ENCODE measurements at regions not wholly inside any gene's neighbourhood (a gene's known extent, or its start where the extent isn't known, plus 50 kb on each side); places are given as distances from the start of the nearest gene placed in this dataset.

DNA sequence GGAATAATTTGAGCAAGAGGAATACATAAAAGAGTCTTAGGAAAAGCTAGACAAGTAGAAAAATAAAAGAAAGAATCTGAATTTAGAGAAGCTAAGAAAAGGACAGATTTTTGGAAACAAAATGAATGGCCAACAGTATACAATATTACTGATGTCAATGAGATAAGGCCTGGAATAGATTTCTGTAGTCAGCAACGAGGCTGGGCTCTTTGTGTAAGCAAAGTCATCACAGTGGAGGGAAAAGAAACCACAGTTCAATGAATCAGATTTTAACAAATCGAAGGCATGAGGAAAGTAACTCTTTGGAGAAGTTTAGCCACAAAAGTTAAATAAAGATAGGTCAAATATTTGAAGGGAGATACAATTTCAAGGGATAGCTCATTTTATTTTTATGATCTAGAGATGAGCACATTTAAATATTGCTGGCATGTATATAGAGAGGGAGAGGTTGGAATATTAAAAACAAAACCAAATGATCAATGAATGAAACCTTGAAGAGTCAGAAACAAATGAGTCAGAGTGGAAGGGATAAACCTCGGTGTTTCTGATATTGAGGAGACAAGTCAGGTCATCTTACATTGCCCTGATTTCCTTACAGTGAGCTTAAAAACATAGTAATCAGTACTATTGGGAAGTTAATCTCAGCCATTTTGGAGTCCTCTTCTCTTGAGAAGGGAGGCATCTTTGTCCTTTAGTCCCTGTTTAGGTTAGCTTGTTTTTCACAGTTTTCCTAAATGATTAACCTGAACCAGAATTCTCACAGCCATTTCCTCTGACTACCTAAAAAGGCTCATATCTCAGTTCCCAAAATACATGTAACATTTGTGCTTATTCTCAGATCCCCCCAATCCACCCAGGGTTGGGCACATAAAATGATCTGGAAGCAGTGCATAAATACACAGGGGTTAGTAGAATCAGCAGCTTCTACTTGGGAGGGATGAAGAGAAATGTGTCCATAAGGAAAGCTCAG lies 620.0 kb upstream of the B3GALT2 start:
- in situ Hi-C loops (cut with HindIII; ENCODE audit: low sequenced_read_pairs): no loop called here

- in situ Hi-C loops (cut with HindIII; ENCODE audit: low sequenced_read_pairs): no loop called here
These were observed 613.7 kb upstream of the B3GALT2 start for GRCh38 chr1:193799948-193800690.

- in situ Hi-C loops (cut with HindIII; ENCODE audit: low sequenced_read_pairs): no loop called here
These were observed 613.0 kb upstream of the B3GALT2 start for GRCh38 chr1:193799371-193799770.

DNA sequence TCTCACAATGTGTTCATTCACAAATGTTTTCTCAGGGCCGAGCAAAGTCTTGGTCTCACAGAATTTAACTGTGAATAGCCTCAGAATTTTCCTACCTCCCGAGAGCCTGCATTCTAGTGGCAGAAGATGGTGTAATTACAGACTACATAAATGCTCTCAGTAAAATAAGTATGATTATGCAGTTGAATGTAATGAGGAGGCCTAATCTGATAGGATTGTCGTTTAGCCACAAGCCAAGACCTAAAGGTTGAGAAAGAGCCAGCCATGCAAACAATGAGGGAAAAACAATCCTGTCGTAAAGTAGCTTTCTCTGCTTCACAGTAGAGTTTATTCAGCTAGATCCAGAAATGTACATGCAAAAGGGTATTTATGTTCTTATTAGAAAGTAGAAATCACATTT lies 607.8 kb upstream of the B3GALT2 start:
- in situ Hi-C loops (cut with HindIII; ENCODE audit: low sequenced_read_pairs): no loop called here

DNA sequence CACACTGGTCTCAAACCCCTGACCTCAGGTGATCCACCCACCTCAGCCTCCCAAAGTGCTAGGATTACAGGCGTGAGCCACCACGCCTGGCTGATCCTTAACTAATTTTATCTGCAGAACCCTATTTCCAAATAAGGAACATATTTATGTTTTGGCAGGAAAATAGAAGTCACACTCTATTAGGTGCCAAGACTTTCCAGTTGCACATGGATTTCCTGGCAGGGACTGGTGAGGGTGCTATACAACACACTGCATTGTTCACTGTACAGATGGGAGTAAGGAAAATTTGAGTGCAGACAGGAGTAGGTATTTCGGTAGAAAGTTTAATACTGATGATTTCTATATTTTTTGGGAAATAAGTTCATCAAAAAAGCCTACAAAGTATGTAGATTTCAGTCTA lies 605.3 kb upstream of the B3GALT2 start:
- in situ Hi-C loops (cut with HindIII; ENCODE audit: low sequenced_read_pairs): no loop called here

- in situ Hi-C loops (cut with HindIII; ENCODE audit: low sequenced_read_pairs): no loop called here
These were observed 600.6 kb upstream of the B3GALT2 start for GRCh38 chr1:193787061-193787460.

GRCh38 chr1:193785850-193786420 lies 599.5 kb upstream of the B3GALT2 start:
- in situ Hi-C loops (cut with HindIII; ENCODE audit: low sequenced_read_pairs): no loop called here

DNA sequence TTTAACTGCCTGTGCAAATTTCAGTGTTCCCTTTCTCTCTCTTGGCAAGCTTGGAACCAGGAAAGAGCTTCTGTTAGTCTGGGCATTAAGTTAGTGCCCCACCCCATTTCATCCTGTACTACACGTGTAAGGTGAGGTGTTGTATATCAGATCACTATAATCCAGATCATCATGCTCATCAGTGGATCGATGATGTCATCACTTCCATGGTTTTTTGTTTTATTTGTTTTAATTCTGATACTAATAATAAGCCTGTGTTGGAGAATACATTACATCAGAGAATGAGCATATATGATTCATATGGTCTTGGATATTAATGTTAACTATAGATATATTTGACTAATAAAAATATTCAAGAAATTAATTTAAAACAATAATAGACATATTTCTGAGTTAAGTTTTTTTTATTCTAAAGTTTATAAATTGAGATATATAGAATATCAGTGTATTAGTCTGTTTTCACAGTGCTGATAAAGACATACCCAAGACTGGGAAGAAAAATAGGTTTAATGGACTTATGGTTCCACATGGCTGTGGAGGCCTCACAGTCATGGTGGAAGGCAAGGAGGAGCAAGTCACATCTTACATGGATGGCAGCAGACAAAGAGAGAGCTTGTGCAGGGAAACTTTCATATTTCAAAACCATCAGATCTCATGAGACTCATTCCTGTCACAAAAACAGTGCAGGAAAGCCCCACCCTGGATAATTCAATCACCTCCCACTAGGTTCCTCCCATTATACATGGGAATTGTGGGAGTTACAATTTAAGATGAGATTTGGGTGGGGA lies 588.3 kb upstream of the B3GALT2 start:
- in situ Hi-C loops (cut with HindIII; ENCODE audit: low sequenced_read_pairs): no loop called here

GRCh38 chr1:193771596-193771995 lies 585.2 kb upstream of the B3GALT2 start:
- in situ Hi-C loops (cut with HindIII; ENCODE audit: low sequenced_read_pairs): no loop called here

- in situ Hi-C loops (cut with HindIII; ENCODE audit: low sequenced_read_pairs): no loop called here
These were observed 583.2 kb upstream of the B3GALT2 start for GRCh38 chr1:193769651-193770050.

GRCh38 chr1:193767886-193768285 lies 581.5 kb upstream of the B3GALT2 start:
- in situ Hi-C loops (cut with HindIII; ENCODE audit: low sequenced_read_pairs): no loop called here

- in situ Hi-C loops (cut with HindIII; ENCODE audit: low sequenced_read_pairs): no loop called here
These were observed 579.9 kb upstream of the B3GALT2 start for GRCh38 chr1:193766329-193766728.

- in situ Hi-C loops (cut with HindIII; ENCODE audit: low sequenced_read_pairs): no loop called here
These were observed 576.9 kb upstream of the B3GALT2 start for GRCh38 chr1:193763266-193763665.

DNA sequence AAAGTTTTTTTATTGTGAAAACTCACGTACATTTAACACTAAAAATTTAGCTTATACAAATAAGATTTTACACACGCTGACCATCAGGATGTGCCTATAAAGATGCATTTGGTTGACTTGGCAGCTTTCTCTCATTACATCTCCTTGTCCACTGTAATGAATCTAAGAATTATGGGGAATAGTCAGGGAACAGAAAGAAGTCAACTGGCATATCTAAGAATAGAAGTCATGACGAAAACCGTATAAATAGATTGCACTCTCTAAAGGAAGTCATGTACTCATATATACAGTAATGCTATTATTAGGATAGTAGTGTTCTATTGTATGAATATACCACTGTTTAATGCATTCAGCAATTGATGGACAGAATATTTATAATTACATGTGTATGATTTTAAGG lies 575.8 kb upstream of the B3GALT2 start:
- in situ Hi-C loops (cut with HindIII; ENCODE audit: low sequenced_read_pairs): no loop called here

DNA sequence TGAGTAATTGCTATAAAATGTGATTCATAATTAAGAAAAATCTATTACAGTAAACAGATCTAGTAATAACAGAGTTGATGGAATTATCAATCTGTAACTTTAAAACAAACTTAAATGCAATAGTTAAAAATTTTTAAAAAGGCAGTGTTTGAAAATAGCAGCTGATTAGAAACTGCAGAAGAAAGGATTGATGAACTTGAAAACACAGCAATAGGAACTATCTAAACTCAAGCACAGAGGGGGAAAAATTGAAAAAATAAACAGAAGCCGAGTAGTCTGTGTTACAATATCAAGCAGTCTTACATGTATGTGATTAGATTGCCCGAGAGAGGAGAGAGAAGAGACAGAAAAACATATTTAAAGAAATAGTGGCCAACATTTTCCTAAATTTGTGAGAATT lies 569.0 kb upstream of the B3GALT2 start:
- in situ Hi-C loops (cut with HindIII; ENCODE audit: low sequenced_read_pairs): no loop called here

- in situ Hi-C loops (cut with HindIII; ENCODE audit: low sequenced_read_pairs): no loop called here
These were observed 568.5 kb upstream of the B3GALT2 start for GRCh38 chr1:193754732-193755427.

GRCh38 chr1:193754151-193754550 lies 567.7 kb upstream of the B3GALT2 start:
- in situ Hi-C loops (cut with HindIII; ENCODE audit: low sequenced_read_pairs): no loop called here

DNA sequence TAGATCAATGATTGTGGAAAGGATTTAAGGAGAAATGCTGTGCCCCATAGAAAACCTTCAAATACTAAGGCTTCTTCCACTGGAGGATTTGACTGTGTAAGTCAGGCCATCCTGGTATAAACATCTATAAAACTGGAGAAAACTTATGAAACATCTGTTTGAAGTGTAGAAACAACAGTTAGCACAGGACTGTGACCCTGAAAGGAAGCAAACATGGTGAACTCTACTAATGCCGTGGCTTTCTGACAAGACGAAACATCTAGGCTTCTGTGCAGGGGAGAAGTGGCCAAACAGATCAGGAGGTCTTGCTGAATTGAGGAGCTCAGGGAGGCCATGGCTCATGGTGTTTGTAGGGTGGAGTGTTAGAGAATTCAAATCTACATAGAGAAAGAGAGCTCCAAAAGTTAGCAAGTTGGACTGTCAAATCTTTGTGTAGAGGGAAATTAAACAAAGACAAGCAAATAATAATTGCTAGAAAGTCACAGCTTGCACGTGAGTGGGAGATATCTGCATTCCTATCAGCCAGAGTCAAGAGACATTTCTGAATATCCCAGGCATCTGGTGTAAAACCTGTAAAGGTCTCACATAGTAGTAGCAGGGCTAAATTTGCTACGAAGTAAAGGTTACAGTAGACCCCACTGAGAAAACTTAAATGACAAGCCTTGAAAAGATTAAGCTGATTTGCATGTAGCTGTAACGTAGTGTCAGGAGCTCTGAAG lies 566.8 kb upstream of the B3GALT2 start:
- in situ Hi-C loops (cut with HindIII; ENCODE audit: low sequenced_read_pairs): no loop called here

DNA sequence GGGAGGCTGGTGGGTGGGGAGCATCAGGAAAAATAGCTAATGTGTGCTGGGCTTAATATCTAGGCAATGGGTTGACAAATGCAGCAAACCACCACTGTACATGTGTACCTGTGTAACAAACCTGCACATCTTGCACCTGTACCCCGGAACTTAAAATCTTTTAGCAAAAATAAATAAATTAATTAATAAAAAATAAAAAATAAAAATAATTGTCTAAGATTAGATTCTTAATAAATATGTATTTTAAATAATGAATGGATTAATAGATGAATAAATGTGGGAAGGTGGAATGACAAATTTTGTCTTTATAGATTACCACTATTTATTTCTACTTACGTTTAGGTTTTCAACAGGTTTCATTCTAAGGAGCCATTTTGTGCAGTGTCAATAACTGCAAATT lies 563.5 kb upstream of the B3GALT2 start:
- in situ Hi-C loops (cut with HindIII; ENCODE audit: low sequenced_read_pairs): no loop called here

GRCh38 chr1:193747579-193747978 lies 561.2 kb upstream of the B3GALT2 start:
- in situ Hi-C loops (cut with HindIII; ENCODE audit: low sequenced_read_pairs): no loop called here

Measured in endothelial cell of hepatic sinusoid (primary cell).